ENCODE measurements at regions not wholly inside any gene's neighbourhood (a gene's known extent, or its start where the extent isn't known, plus 50 kb on each side); places are given as distances from the start of the nearest gene placed in this dataset.

DNA sequence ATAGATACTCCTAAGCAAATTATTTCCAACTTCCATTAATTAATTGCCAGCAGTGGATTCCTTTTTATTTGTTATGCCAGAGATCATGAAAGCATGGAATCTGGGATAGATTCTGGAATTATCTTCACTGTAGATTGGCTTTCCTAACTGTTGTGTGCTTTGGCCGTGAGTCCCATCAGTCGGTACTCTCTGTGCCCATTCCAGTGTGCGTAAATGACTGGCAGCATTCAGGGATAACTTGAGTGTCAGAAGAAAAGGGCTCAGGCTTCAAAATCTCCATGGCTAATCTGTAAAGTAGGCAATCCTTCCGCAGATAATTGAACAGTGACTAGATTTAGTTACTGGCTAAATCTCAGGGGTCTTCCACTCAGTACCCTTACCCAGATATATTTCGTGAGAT lies 76.8 kb upstream of the TMEM164 start:
- Histone ChIP-seq H3K4me3 (ENCODE audit: severe bottlenecking) (no peak overlapping the region), H3K36me3 (ENCODE audit: low read depth) (no peaks in the 10 kb centered on the region), H3K27ac (ENCODE audit: poor library complexity, severe bottlenecking) (no peak overlapping the region), H3K9me3 (ENCODE audit: severe bottlenecking) (no peaks in the 10 kb centered on the region), H3K27me3 (ENCODE audit: insufficient read depth, poor library complexity, severe bottlenecking) (no peaks in the 10 kb centered on the region), H3K4me1 (ENCODE audit: insufficient read depth, poor library complexity, severe bottlenecking) (no peaks in the 10 kb centered on the region)
- TF ChIP-seq, protein P1, sequence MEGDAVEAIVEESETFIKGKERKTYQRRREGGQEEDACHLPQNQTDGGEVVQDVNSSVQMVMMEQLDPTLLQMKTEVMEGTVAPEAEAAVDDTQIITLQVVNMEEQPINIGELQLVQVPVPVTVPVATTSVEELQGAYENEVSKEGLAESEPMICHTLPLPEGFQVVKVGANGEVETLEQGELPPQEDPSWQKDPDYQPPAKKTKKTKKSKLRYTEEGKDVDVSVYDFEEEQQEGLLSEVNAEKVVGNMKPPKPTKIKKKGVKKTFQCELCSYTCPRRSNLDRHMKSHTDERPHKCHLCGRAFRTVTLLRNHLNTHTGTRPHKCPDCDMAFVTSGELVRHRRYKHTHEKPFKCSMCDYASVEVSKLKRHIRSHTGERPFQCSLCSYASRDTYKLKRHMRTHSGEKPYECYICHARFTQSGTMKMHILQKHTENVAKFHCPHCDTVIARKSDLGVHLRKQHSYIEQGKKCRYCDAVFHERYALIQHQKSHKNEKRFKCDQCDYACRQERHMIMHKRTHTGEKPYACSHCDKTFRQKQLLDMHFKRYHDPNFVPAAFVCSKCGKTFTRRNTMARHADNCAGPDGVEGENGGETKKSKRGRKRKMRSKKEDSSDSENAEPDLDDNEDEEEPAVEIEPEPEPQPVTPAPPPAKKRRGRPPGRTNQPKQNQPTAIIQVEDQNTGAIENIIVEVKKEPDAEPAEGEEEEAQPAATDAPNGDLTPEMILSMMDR (IDR thresholded peaks at IDR 0.05; ENCODE audit: poor library complexity, severe bottlenecking): no peak
- DNase-seq (ENCODE audit: low spot score) (no peak), ATAC-seq (ENCODE audit: low read depth) (no peak)

DNA sequence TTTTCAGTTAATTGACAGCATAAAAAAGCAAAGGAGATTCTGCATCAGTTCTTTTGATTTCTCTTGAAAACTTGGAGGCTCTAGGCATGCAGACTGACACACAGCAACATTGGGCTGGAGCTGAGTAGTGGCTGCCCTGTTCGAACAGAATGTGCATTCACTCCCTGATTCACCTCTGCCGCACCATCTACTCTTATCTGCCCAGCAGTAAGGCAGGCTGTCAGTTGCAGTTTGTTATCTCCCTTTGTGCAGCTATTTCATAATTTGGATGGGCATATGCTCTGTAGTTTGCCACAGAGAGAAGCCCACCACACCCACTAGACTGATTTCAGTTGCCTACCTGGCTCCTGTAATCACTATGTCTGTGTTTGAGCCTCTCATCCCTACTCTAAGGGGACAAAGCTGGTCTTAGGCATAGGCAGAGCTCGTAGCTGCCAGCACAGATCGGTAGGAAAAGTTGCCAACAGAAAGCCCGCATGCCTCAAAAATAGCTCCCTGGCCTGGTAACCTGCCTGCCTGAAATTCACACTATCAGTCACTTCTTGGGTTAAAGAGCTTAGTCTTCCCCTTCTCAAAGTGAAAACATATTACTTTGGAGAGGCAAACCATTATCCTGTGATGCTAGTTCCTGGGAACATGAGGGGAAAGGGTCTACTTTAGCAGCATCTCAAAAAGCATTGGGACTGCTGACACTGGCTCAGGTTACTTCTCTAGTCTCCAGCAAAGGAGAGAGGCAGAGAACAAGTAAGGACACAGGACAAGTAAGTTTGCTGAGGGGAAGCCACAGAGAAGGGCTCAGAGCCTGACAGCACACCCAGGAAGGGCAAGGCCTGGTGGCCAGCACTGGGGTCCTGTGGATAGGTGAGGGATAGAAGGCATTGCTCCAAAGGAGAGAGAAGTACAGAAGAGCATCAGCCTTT lies 75.9 kb upstream of the TMEM164 start:
- no peak overlapping the region for H3K27ac ChIP-seq (ENCODE audit: poor library complexity, severe bottlenecking)
- no peak for ATAC-seq (ENCODE audit: low read depth)
- DNase-seq (ENCODE audit: low spot score): no peak
- TF ChIP-seq, protein P1 (IDR thresholded peaks at IDR 0.05; ENCODE audit: poor library complexity, severe bottlenecking): no peak
- H3K4me3 ChIP-seq (ENCODE audit: severe bottlenecking): no peak overlapping the region
- no peaks in the 10 kb centered on the region for H3K9me3 ChIP-seq (ENCODE audit: severe bottlenecking)
- no peaks in the 10 kb centered on the region for H3K27me3 ChIP-seq (ENCODE audit: insufficient read depth, poor library complexity, severe bottlenecking)
- no peaks in the 10 kb centered on the region for H3K4me1 ChIP-seq (ENCODE audit: insufficient read depth, poor library complexity, severe bottlenecking)
- no peaks in the 10 kb centered on the region for H3K36me3 ChIP-seq (ENCODE audit: low read depth)

DNA sequence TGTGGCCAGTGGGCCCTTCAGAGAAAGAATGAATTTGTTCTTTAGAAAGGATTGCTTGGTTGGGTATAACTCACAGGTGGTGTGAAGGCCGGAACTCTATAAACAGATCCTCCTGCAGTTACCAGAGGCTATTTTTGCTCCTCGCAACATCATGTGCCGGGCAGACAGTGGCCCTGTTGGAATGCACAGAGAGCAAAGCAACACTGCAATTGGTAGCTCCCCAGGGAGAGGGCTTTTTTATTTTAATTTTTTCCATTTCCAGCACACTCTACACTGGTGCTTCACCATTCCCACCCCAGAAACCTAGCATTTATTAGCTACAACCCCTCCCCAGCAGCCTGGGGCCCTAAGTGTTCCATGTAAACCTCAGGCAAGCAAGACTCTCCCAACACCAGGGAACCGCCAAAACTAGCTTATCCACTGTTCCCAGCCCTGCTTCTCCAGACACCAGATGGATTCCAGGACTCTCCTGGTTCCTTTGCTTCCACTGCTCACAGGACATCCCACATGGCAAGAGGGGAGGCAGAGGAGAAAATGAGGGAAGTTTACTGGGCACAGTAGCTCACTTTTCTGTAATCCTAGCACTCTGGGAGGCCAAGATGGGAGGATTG lies 75.1 kb upstream of the TMEM164 start:
- DNase-seq (ENCODE audit: low spot score) (no peak), ATAC-seq (ENCODE audit: low read depth) (no peak)
- Histone ChIP-seq H3K27me3 (ENCODE audit: insufficient read depth, poor library complexity, severe bottlenecking) (no peaks in the 10 kb centered on the region), H3K27ac (ENCODE audit: poor library complexity, severe bottlenecking) (no peak overlapping the region), H3K9me3 (ENCODE audit: severe bottlenecking) (no peaks in the 10 kb centered on the region), H3K4me1 (ENCODE audit: insufficient read depth, poor library complexity, severe bottlenecking) (no peaks in the 10 kb centered on the region), H3K36me3 (ENCODE audit: low read depth) (no peaks in the 10 kb centered on the region), H3K4me3 (ENCODE audit: severe bottlenecking) (no peak overlapping the region)
- TF ChIP-seq, protein P1 (IDR thresholded peaks at IDR 0.05; ENCODE audit: poor library complexity, severe bottlenecking): no peak

DNA sequence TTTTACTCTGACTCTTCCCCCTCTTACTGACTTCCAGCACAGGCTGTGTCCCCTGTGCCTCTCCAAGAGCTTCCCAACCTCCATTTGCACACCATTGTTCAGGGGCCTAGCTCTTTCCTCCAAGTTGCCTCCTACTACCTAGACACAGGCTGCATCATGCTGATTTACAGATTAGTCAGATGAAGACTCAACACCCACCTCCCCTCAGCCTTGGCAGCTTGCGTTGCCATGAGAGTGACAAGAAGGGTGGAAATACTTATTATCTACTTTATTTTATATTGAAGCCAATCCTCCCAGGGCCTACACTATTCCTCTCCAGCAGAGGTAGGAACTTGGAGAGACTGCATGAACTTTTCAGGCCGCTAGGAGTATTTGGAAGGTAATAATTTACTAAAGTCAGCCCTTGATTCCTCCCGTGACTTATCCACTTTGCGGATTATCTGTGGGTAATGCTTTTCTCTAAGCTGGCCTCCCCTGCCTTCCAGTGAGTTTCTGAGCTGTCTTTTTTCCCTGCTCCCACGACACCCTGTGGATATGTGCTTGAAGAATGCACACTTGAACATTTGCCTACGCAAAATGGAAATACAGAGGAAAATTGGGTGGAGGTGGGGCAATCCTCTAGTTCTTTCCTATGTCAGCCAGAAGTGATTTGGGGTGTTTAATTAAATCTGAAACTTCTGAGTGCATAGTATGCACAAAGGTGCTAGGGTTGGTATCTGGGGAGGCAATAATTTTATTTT lies 74.1 kb upstream of the TMEM164 start:
- Histone ChIP-seq H3K4me1 (ENCODE audit: insufficient read depth, poor library complexity, severe bottlenecking) (no peaks in the 10 kb centered on the region), H3K27ac (ENCODE audit: poor library complexity, severe bottlenecking) (no peak overlapping the region), H3K36me3 (ENCODE audit: low read depth) (no peaks in the 10 kb centered on the region), H3K4me3 (ENCODE audit: severe bottlenecking) (no peak overlapping the region), H3K27me3 (ENCODE audit: insufficient read depth, poor library complexity, severe bottlenecking) (no peaks in the 10 kb centered on the region), H3K9me3 (ENCODE audit: severe bottlenecking) (no peaks in the 10 kb centered on the region)
- TF ChIP-seq, protein P1 (IDR thresholded peaks at IDR 0.05; ENCODE audit: poor library complexity, severe bottlenecking): no peak
- DNase-seq (ENCODE audit: low spot score) (no peak), ATAC-seq (ENCODE audit: low read depth) (no peak)
